HL-60 (cell line): ENCODE measurements at regions not wholly inside any gene's neighbourhood (a gene's known extent, or its start where the extent isn't known, plus 50 kb on each side); places are given as distances from the start of the nearest gene placed in this dataset.

ENCODE experiments used
- DNase-seq, 2 experiments: peaks; one replicate each; pipeline ENCODE4 v3.0.0-alpha.2; 2010 to 2020; ENCODE audit warnings: low read depth in 1 of 2, low spot score in 1 of 2
- H3K27ac ChIP-seq: fragments of 250-450 bp; sonication (Bioruptor Pico); replicated peaks from 2 replicates; pipeline ENCODE4 v1.5.1; 2020; ENCODE audit warnings: mild to moderate bottlenecking, moderate library complexity
- H3K27me3 ChIP-seq: fragments of 250-450 bp; sonication (Bioruptor Pico); 2 replicates; pipeline ENCODE4 v1.5.1; 2021; ENCODE audit warnings: mild to moderate bottlenecking, moderate library complexity; ENCODE audit not compliant: insufficient read depth, poor library complexity, severe bottlenecking
- H3K4me3 ChIP-seq: replicated peaks from 2 replicates; pipeline ENCODE4 v1.5.1; 2011; ENCODE audit warnings: mild to moderate bottlenecking, control low read depth, low read length; ENCODE audit not compliant: insufficient read depth
- CTCF ChIP-seq: IDR thresholded peaks from one replicate; pipeline ENCODE4 v1.5.1; 2011; ENCODE audit warnings: low read length, control low read depth, inconsistent platforms; ENCODE audit not compliant: insufficient read depth
- GABPA ChIP-seq: IDR thresholded peaks from 2 replicates; pipeline ENCODE4 v1.6.1; 2012; ENCODE audit warnings: low read depth
- POLR2AphosphoS5 ChIP-seq: IDR thresholded peaks from 2 replicates; pipeline ENCODE4 v1.6.1; 2012; ENCODE audit warnings: low read depth
- REST ChIP-seq: IDR thresholded peaks from 2 replicates; pipeline ENCODE4 v1.6.1; 2012; ENCODE audit warnings: low read depth; ENCODE audit not compliant: insufficient replicate concordance
- SPI1 ChIP-seq: IDR thresholded peaks from 2 replicates; pipeline ENCODE4 v1.6.1; 2012; ENCODE audit warnings: low read depth, mild to moderate bottlenecking, borderline replicate concordance

GRCh38 chr10:120989996-120990598, 138.9 kb downstream of the WDR11 start:
- Histone ChIP-seq H3K27me3 (no peaks in the 10 kb centered on the region), H3K27ac (no peak overlapping the region), H3K4me3 (no peak overlapping the region)
- TF ChIP-seq CTCF, result no peak
- no peak for DNase-seq

GRCh38 chr10:120990831-120991230, 139.7 kb downstream of the WDR11 start:
- TF ChIP-seq REST (no peak), SPI1 (no peak), POLR2AphosphoS5 (no peak), GABPA (no peak), CTCF (no peak)
- no peak for DNase-seq
- H3K27ac ChIP-seq, result no peak overlapping the region
- H3K4me3 ChIP-seq, result no peak overlapping the region
- H3K27me3 ChIP-seq, result no peaks in the 10 kb centered on the region

- no peak for DNase-seq
- Histone ChIP-seq H3K27ac (no peak overlapping the region), H3K27me3 (no peaks in the 10 kb centered on the region), H3K4me3 (no peak overlapping the region)
- TF ChIP-seq REST, result no peak
- no peak for TF ChIP-seq CTCF
- TF ChIP-seq GABPA, result no peak
- no peak for TF ChIP-seq SPI1
- TF ChIP-seq POLR2AphosphoS5, result no peak
Observed at GRCh38 chr10:120993089-120993488, 141.9 kb downstream of the WDR11 start.

GRCh38 chr10:120995768-120996167, 144.6 kb downstream of the WDR11 start:
- no peak overlapping the region for H3K27ac ChIP-seq
- H3K4me3 ChIP-seq, result no peak overlapping the region
- TF ChIP-seq CTCF (no peak), POLR2AphosphoS5 (no peak), GABPA (no peak), SPI1 (no peak), REST (no peak)
- no peak for DNase-seq
- H3K27me3 ChIP-seq, result no peaks in the 10 kb centered on the region
